ENCODE measurements at regions not wholly inside any gene's neighbourhood (a gene's known extent, or its start where the extent isn't known, plus 50 kb on each side); places are given as distances from the start of the nearest gene placed in this dataset.

GRCh38 chrX:36787752-36788151, 220.4 kb upstream of the FAM47C start:
- H3F3A ChIP-seq (ENCODE audit: insufficient read depth) = no peaks in the 10 kb centered on the region
- 25 to 41% methylated on average over 2 of the region's 2 CpGs for WGBS, 2 experiments (ENCODE audit: low coverage in 1 of 2, low lambda C conversion rate in 2 of 2, missing lambda C conversion rate in 2 of 2)
- H3K79me2 ChIP-seq (ENCODE audit: insufficient read depth) = no peaks in the 10 kb centered on the region
- TF ChIP-seq EZH2phosphoT487 (IDR thresholded peaks at IDR 0.05; ENCODE audit: insufficient read depth, low read depth) (no peak), EZH2 (IDR thresholded peaks at IDR 0.05; ENCODE audit: insufficient read depth, poor library complexity, severe bottlenecking) (no peak)
- no peak for DNase-seq
- no peak overlapping the region for H3K27ac ChIP-seq
- H4K20me1 ChIP-seq (ENCODE audit: insufficient read depth) = no peaks in the 10 kb centered on the region
- H3K4me3 ChIP-seq = no peak overlapping the region
- in situ Hi-C loops (cut with MboI) = no loop called here
- H3K4me2 ChIP-seq (ENCODE audit: unreplicated experiment) = no peak overlapping the region
- no peaks in the 10 kb centered on the region for H3K9me3 ChIP-seq (ENCODE audit: low read depth)
- H3K36me3 ChIP-seq (ENCODE audit: low read depth) = no peaks in the 10 kb centered on the region
- H2AFZ ChIP-seq = no peak overlapping the region
- no peaks in the 10 kb centered on the region for H3K9me2 ChIP-seq (ENCODE audit: insufficient read depth)
- H3K27me3 ChIP-seq (replicated peaks; ENCODE audit: insufficient read depth) = no peaks in the 10 kb centered on the region
- H3K9ac ChIP-seq = no peak overlapping the region
- no peaks in the 10 kb centered on the region for H3K4me1 ChIP-seq (ENCODE audit: insufficient read depth)

- Histone ChIP-seq H3K9me3 (ENCODE audit: low read depth) (no peaks in the 10 kb centered on the region), H3K36me3 (ENCODE audit: low read depth) (no peaks in the 10 kb centered on the region), H3K9ac (no peak overlapping the region), H3K4me1 (ENCODE audit: insufficient read depth) (no peaks in the 10 kb centered on the region), H3K27me3 (replicated peaks; ENCODE audit: insufficient read depth) (no peaks in the 10 kb centered on the region), H4K20me1 (ENCODE audit: insufficient read depth) (no peaks in the 10 kb centered on the region), H2AFZ (no peak overlapping the region), H3K79me2 (ENCODE audit: insufficient read depth) (no peaks in the 10 kb centered on the region), H3K27ac (no peak overlapping the region), H3K4me3 (no peak overlapping the region), H3F3A (ENCODE audit: insufficient read depth) (no peaks in the 10 kb centered on the region), H3K9me2 (ENCODE audit: insufficient read depth) (no peaks in the 10 kb centered on the region), H3K4me2 (ENCODE audit: unreplicated experiment) (no peak overlapping the region)
- WGBS, 2 experiments (ENCODE audit: low coverage in 1 of 2, low lambda C conversion rate in 2 of 2, missing lambda C conversion rate in 2 of 2) = 0 to 13% methylated on average over 3 to 4 of the region's 4 CpGs
- in situ Hi-C loops (cut with MboI) = no loop called here
- TF ChIP-seq EZH2phosphoT487 (IDR thresholded peaks at IDR 0.05; ENCODE audit: insufficient read depth, low read depth) = no peak
- TF ChIP-seq EZH2 (IDR thresholded peaks at IDR 0.05; ENCODE audit: insufficient read depth, poor library complexity, severe bottlenecking) = no peak
- DNase-seq = no peak
Measured at GRCh38 chrX:36803151-36803550, 205.0 kb upstream of the FAM47C start.

- H3K9me3 ChIP-seq (ENCODE audit: low read depth) = no peaks in the 10 kb centered on the region
- no peaks in the 10 kb centered on the region for H3K79me2 ChIP-seq (ENCODE audit: insufficient read depth)
- 12 to 15% methylated on average over 5 to 6 of the region's 6 CpGs for WGBS, 2 experiments (ENCODE audit: low coverage in 1 of 2, low lambda C conversion rate in 2 of 2, missing lambda C conversion rate in 2 of 2)
- H3F3A ChIP-seq (ENCODE audit: insufficient read depth) = no peaks in the 10 kb centered on the region
- no peaks in the 10 kb centered on the region for H4K20me1 ChIP-seq (ENCODE audit: insufficient read depth)
- H2AFZ ChIP-seq = no peak overlapping the region
- in situ Hi-C loops (cut with MboI) = no loop called here
- H3K36me3 ChIP-seq (ENCODE audit: low read depth) = no peaks in the 10 kb centered on the region
- H3K4me3 ChIP-seq = no peak overlapping the region
- H3K4me1 ChIP-seq (ENCODE audit: insufficient read depth) = no peaks in the 10 kb centered on the region
- H3K9ac ChIP-seq = no peak overlapping the region
- no peak overlapping the region for H3K27ac ChIP-seq
- H3K9me2 ChIP-seq (ENCODE audit: insufficient read depth) = no peaks in the 10 kb centered on the region
- no peak for DNase-seq
- no peaks in the 10 kb centered on the region for H3K27me3 ChIP-seq (replicated peaks; ENCODE audit: insufficient read depth)
- no peak for TF ChIP-seq EZH2 (IDR thresholded peaks at IDR 0.05; ENCODE audit: insufficient read depth, poor library complexity, severe bottlenecking)
- no peak for TF ChIP-seq EZH2phosphoT487 (IDR thresholded peaks at IDR 0.05; ENCODE audit: insufficient read depth, low read depth)
- no peak overlapping the region for H3K4me2 ChIP-seq (ENCODE audit: unreplicated experiment)
Measured at GRCh38 chrX:36804066-36804465, 204.1 kb upstream of the FAM47C start.

GRCh38 chrX:36844857-36845256, 163.3 kb upstream of the FAM47C start:
- no peak for DNase-seq
- no peaks in the 10 kb centered on the region for H3K9me3 ChIP-seq (ENCODE audit: low read depth)
- no peaks in the 10 kb centered on the region for H3K79me2 ChIP-seq (ENCODE audit: insufficient read depth)
- H4K20me1 ChIP-seq (ENCODE audit: insufficient read depth) = no peaks in the 10 kb centered on the region
- no peak overlapping the region for H3K4me3 ChIP-seq
- H3K27me3 ChIP-seq (replicated peaks; ENCODE audit: insufficient read depth) = no peaks in the 10 kb centered on the region
- no peaks in the 10 kb centered on the region for H3K4me1 ChIP-seq (ENCODE audit: insufficient read depth)
- TF ChIP-seq EZH2 (IDR thresholded peaks at IDR 0.05; ENCODE audit: insufficient read depth, poor library complexity, severe bottlenecking) (no peak), EZH2phosphoT487 (IDR thresholded peaks at IDR 0.05; ENCODE audit: insufficient read depth, low read depth) (no peak)
- H3K4me2 ChIP-seq (ENCODE audit: unreplicated experiment) = no peak overlapping the region
- H3K27ac ChIP-seq = no peak overlapping the region
- 11 to 16% methylated on average over 3 of the region's 3 CpGs for WGBS, 2 experiments (ENCODE audit: low coverage in 1 of 2, low lambda C conversion rate in 2 of 2, missing lambda C conversion rate in 2 of 2)
- no peaks in the 10 kb centered on the region for H3K36me3 ChIP-seq (ENCODE audit: low read depth)
- H3F3A ChIP-seq (ENCODE audit: insufficient read depth) = no peaks in the 10 kb centered on the region
- H3K9me2 ChIP-seq (ENCODE audit: insufficient read depth) = no peaks in the 10 kb centered on the region
- H2AFZ ChIP-seq = no peak overlapping the region
- H3K9ac ChIP-seq = no peak overlapping the region
- in situ Hi-C loops (cut with MboI) = no loop called here

- Histone ChIP-seq H3K9me3 (ENCODE audit: low read depth) (no peaks in the 10 kb centered on the region), H3K79me2 (ENCODE audit: insufficient read depth) (no peaks in the 10 kb centered on the region)
- DNase-seq = no peak
Measured at GRCh38 chrX:36847496-36847895, 160.7 kb upstream of the FAM47C start.

More at GRCh38 chrX:36847496-36847895, 160.7 kb upstream of the FAM47C start:
- Histone ChIP-seq H3K36me3 (ENCODE audit: low read depth) (no peaks in the 10 kb centered on the region), H3K4me3 (no peak overlapping the region), H3K27ac (no peak overlapping the region), H4K20me1 (ENCODE audit: insufficient read depth) (no peaks in the 10 kb centered on the region), H3K4me2 (ENCODE audit: unreplicated experiment) (no peak overlapping the region), H3F3A (ENCODE audit: insufficient read depth) (no peaks in the 10 kb centered on the region), H3K4me1 (ENCODE audit: insufficient read depth) (no peaks in the 10 kb centered on the region), H2AFZ (no peak overlapping the region), H3K27me3 (replicated peaks; ENCODE audit: insufficient read depth) (no peaks in the 10 kb centered on the region), H3K9me2 (ENCODE audit: insufficient read depth) (no peaks in the 10 kb centered on the region), H3K9ac (no peak overlapping the region)
- in situ Hi-C loops (cut with MboI) = no loop called here
- TF ChIP-seq EZH2phosphoT487 (IDR thresholded peaks at IDR 0.05; ENCODE audit: insufficient read depth, low read depth) (no peak), EZH2 (IDR thresholded peaks at IDR 0.05; ENCODE audit: insufficient read depth, poor library complexity, severe bottlenecking) (no peak)
- WGBS, 2 experiments (ENCODE audit: low coverage in 1 of 2, low lambda C conversion rate in 2 of 2, missing lambda C conversion rate in 2 of 2) = 3 to 9% methylated on average over 4 of the region's 4 CpGs

Measured in GM23248 (cell line).